ENCODE measurements at regions not wholly inside any gene's neighbourhood (a gene's known extent, or its start where the extent isn't known, plus 50 kb on each side); places are given as distances from the start of the nearest gene placed in this dataset.

GRCh38 chr2:36255863-36256262 is 99.7 kb upstream of the CRIM1 start:
- TF ChIP-seq CTCF (conservative IDR thresholded peaks at IDR 0.05): no peak
- TF ChIP-seq EZH2 (IDR thresholded peaks at IDR 0.05; ENCODE audit: low read depth): no peak

Data from PC-9 (cell line).